ENCODE measurements at regions not wholly inside any gene's neighbourhood (a gene's known extent, or its start where the extent isn't known, plus 50 kb on each side); places are given as distances from the start of the nearest gene placed in this dataset.

DNA sequence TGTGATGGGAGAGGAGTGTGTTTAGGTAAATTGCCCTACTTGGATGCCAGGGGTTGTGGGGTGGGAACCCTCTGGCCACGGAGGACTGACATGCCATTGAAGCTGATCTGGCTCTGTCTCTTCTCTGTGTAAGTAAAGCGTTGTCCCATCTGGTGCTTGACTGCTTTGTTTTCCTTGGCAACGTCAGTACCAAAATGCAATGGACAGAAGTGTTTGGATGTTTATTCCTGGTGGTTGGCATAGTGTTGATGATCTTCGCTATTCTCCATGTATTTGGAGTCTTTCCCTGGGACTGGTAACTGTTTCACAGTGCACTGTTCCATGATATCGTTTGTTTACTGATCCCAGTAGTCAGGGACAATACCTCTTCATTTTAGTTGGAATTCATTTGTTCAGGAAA lies 130.5 kb upstream of the MCTP2 start:
- no peak for DNase-seq (ENCODE audit: low read depth in 2 of 2)

DNA sequence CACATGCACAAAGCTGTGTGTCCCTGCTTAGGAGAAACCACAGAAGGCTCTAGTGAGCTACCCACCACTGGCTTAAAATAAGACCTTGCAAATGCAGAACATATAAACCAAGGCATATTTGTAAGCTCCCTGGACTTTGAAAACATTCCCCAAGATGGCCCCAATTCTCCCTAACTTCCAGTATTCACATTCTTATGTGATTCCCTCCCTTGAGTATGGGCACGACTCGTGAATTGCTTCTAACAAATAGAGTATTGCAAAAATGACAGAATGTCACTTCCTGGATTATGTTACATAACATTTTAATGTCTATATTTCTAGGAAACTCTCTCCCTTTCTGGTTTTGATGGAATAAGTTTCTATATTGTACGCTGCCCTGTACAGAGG lies 131.8 kb upstream of the MCTP2 start:
- no peak for DNase-seq (ENCODE audit: low read depth in 2 of 2)

DNA sequence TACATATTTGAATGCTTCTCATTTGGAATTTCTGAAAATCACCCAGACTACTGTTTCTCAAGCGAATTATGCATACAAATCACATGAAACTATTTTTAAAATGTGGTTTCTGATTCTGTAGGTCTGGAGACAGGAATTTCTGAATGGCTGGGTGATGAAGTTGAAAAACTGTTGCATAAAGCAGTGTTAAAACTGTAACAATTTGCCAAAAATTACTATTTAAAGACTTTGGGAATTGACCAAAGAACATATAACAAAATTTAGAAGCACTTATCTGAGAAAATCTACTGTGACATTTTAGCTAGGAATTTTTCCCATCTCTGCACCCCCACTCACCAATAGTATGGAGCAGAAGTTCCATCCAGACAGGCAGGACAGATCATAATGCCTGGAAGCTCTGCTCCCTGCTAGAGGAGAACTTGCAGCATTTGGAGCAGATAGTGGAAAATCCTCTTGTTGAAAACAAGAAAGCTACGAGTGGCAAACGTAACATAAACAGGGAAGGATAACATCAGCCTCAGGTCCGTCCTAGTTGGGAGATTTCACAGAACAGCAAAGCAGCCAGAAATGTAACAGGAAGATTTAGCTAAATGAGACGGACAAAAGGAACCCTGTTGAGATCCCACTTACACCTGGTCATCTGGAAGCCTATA lies 132.3 kb upstream of the MCTP2 start:
- no peak for DNase-seq (ENCODE audit: low read depth in 2 of 2)

DNA sequence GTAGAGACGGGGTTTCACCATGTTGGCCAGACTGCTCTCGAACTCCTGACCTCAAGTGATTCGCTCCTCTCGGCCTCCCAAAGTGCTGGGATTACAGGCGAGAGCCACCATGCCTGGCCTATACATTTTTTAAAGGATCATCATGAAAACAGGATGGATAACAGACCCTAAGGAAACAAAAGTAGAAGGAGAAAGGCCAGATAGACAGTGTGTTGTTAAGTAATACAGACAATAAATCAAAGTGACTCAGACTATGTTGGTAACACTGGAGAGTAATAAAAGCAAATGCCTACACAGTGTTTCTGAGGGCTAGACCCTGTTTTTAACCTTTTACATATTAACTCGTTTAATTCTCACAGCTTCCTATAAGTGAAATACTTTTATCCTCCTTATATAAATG lies 133.8 kb upstream of the MCTP2 start:
- no peak for DNase-seq (ENCODE audit: low read depth in 2 of 2)

DNA sequence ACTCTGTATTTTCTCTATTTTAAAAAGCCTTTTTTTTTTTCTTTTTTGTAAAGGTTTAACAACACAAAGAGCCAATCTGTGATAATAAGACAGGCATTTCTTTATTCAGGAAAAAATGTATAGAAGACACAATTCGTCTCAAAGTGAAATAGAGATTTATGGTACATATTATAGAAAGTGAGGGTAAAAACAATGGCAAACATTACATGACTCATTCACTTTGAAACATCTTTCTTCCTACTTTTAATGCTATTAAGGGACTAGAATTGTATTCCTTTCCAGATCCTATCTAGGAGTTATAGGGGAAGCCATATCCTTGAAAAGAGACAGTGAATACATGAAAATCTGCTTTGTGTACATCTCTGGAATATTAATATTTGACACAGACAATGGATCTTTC lies 137.1 kb upstream of the MCTP2 start:
- no peak for DNase-seq (ENCODE audit: low read depth in 2 of 2)

DNA sequence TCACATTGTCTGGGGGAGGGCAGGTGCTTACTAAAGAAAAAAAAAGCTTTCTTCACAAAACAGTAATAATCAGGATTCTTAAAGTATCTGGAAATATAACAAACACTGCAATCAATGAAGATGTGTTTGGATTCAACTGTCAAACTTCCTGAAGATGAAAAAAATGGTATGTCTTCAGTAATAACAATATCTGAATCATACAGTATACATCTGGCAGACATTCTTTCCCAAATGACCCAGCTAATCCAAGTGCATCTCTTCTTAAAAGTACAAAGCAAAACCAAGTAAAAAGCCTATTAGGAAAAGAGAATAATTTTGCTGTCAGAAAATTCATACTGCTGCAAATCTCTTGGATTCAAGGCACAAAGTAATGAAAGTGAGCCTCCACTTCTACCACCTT lies 145.0 kb upstream of the MCTP2 start:
- no peak for DNase-seq (ENCODE audit: low read depth in 2 of 2)

DNA sequence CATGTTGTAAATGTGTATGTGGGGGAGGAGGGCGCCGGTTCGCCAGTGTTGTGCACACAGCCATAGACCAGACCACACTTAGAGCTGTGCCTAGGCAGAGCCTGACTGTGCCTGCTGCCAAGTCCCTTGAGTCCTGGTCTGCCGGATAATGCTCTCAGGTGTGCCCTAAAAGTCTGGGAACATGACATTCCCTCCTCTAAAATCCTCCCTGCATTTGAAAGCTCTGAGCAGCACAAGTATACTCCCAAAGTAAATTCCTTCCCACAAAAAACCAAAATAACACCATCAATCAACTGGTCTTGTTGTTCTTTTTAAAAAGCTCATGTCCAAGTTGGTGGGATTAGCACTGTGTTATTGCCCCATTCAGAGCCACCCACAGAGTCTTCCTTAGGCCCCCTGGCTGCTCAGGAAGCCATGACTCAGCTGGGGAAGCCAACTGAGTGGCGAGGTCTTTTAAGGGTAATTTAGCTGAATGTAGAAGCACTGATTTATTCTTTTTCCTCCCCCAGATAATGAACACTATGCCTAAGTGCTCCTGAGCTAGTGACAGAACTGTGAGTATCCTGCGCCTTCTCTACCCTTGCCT lies 147.8 kb upstream of the MCTP2 start:
- no peak for DNase-seq (ENCODE audit: low read depth in 2 of 2)

DNA sequence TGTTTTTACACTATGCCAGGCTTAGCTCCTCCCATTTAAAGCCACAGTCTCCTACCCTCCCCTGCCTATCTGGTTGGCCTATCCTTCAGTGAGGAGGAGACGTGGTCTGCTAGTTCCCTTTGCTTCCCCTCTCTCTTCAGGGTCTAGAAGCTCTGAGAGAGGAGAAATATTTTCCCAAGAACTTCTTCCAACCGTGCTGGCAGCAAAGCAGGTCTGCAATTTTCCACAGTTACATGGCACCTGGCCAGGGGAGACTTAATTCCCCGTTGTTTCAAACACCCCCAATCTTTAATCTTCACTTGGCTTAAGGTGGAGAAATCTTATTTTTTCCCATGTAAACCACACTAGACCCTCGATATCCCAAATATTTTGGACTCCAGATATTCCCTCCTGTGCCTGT lies 149.5 kb upstream of the MCTP2 start:
- DNase-seq (ENCODE audit: low read depth in 2 of 2): no peak

DNA sequence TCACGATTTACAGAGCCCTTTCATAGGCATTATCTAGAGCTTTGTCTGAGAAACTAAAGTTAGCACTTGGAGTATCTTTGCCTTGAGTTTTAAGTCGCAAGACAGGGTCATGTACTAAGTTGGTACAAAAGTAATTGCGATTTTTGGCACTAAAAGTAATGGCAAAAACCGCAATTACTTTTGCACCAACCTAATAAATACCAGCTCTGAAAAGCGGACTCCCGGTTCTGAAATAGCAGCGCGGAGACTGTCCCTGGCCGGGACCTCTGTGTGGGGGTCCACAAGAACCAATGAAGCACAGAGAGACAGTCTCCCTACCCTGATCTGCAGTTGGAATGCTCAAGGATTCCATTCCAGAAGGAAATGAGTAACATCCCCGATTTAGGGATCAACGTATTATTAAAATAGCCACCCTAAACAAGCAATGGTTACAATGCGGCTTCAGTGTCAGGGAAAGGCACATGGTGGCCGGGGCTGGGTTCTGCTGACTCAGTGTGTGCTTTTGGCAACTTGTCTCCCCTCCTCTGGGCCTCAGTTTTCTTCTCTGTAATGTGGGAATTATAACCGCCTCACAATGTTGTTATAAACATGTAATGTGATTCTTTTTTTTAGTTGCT lies 150.3 kb upstream of the MCTP2 start:
- DNase-seq (ENCODE audit: low read depth in 2 of 2): no peak

DNA sequence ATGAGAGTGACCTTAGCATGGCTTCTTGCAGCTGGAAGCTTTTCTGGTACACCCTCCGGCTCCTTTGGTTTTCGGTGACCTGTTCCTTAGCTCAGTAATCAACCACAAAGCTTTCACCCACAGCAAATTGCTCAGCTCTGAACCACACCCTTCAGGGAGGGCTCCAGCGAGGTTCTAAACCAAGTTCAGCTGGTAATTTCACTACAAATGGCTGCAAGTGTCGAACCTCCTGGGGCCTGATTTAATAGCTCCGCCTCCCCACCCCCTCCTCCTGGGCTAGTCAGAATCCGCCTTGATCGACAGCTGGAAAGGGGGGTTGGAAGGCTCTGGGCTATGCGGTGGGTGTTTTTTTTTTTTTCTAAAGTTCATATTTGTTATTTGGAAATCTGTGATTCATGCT lies 150.9 kb upstream of the MCTP2 start:
- DNase-seq (ENCODE audit: low read depth in 2 of 2): no peak

DNA sequence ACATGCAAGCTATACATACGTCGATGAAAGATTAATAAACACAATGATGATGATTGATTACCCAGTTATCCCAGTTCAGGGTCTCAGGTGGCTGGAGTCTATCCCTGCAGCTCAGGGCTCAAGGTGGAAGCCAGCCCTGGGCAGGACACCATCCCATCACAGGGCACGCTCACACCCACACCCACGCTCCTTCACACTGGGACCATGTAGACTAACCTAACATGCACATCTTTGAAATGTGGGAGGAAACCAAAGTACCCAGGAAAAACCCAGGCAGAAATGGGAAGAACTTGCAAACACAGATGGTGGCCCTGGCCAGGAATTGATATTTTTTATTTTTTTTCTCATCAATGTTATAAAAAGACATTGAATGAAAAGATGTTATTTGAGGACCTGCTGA lies 151.4 kb upstream of the MCTP2 start:
- DNase-seq (ENCODE audit: low read depth in 2 of 2): no peak

DNA sequence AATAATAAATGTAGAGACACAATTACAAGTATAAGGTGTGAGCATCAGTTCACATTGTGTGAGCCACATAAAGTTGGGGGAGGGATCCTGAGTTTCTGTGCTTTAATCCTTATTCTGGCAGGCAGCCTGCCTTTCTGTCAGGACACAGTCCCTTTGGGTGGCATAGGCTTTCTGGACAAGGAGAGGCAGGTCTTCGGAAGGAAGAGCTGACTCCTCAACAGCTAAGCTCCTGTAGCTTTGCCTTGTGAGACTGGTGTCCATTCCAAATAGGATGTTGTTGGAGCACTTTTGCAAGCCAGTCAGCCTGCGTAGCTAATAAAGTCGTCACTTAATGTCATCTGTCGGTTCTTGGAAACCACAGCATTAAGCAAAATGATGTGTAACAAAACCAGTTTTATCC lies 151.9 kb upstream of the MCTP2 start:
- DNase-seq (ENCODE audit: low read depth in 2 of 2): no peak

DNA sequence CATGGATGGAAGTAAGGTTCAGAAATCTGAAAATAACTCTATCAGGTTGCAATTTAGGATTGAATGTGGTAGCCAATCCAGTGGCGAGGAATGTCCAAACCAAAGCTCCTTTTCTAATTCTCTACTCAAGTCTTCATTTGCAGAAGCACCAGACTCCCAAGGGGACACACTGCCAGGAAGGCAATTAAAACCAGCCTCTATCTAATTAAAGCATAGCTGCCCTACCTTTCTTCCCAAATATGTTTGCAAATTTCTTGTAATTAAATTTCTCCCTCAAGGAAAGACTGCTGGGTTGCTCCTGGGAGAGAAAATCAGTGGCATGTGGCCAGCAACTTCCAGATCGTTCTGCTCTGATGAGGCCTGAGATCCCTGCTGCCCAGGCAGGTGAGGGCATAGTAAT lies 153.4 kb upstream of the MCTP2 start:
- no peak for DNase-seq (ENCODE audit: low read depth in 2 of 2)

DNA sequence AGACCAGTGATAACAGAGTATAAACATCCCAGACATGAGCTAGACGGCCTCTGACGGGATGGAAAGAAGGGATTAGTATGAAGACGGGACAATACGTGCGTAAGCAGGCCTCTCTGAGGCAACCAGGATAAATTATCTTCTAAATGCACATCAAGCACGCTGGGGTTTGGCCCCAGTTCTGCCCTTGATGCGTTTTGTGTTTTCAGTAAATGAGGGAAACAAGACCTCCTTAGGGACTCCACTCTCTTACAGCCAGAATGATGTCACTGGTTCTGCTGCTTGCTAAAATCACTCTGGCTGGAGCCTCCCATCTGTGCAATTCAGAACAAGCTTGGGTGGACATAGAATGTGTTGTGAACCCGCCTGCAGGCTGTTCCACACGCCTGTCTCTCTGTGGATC lies 156.0 kb upstream of the MCTP2 start:
- no peak for DNase-seq (ENCODE audit: low read depth in 2 of 2)

DNA sequence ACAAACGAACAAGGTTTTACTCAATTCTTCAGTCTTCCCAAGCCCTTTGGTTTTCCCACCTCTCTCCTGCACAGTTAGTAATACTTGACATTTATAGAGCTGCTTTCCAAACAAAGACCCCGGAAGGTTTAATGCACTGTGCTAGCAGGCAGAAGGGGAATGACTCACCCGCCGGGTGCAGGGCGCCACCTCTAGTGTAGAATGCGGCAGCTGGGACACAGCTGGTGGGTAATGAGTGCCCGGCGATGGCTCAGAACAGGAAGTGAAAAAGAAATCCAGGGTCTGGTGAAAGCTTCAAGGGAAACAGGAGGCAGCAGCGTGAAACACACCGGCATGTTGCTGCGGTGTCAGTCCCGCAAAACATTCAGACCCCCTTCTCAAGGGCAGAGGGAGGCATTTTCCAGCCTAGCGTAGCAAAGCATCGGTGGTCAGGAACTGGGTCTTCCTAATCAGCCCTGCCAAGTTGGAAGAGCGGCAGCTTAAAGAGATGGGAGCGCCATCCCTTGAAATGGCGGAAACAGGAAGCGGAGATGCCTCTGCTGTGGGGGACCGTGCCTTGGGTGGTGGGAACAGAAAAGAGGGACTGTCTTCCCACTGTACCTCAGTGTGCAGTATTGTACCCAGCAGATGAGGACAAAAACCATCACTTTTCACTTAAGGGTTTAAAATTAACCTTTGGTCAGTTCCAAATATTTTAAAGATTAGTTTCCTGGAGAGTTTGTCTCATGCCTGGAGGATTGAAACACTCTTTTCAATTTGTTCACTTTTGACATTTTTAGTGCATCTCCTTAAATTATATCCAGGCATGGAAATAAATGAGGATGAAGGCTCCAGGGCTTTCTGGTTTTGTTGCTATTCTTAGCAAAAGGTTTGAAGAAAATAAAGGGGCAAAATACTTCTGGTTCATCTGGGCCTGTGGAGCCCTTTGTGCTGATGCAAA lies 160.7 kb upstream of the MCTP2 start:
- no peak for DNase-seq (ENCODE audit: low read depth in 2 of 2)

DNA sequence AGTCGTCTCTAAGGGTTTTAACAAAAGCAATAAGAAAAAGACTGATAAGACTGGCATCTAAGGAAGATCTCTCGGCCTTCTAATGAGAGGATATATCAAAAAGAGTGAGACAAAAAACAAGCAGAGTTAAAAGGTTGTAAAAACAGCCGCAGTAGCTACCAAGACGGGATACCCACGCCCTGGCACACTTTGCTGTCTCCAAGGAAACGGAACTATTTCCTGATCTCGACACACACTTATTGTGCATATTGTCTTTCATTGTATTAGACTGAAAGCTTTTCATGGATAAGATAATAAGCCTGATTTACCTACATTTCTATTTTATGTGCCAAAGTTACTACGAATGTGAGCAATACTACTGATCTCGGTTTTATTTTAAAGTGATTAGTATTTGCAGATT lies 161.5 kb upstream of the MCTP2 start:
- DNase-seq (ENCODE audit: low read depth in 2 of 2): no peak

DNA sequence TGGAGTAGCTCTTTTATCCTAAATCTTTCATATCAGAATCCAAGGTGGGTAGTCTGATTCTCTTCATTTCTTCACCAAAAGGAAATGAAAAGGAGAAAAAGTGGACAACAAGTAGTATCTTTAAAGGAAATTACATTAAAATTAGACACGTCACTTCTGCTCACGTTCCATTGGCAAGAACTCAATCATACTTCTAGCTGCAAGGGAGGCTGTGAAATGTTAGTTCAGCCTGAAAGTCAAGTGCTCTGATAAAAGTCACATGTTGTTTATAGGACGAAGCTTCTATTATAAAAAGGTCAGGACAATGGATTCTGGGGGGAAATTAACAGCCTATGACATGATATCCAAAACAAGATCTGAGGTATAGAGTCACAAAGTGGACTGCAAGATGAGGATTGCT lies 164.6 kb upstream of the MCTP2 start:
- DNase-seq (ENCODE audit: low read depth in 2 of 2): no peak

DNA sequence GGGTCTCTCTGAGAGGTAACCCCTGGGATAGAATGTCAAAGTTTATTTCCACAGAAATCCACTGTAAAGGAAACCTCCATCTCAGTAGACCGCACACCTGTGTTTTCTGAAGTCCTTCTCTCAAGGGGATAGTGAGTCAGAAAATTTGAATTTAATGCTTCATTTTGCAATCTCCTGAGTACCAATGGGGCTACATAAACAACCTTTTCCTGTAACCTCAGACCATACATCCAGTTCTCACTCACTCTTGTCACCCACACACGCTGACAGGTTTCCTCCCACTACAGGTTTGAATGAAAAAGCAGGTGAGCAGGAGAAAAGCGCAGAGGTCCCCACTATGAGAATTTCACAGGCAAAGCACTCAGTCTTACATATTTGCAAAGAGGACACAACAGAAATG lies 165.3 kb upstream of the MCTP2 start:
- no peak for DNase-seq (ENCODE audit: low read depth in 2 of 2)

DNA sequence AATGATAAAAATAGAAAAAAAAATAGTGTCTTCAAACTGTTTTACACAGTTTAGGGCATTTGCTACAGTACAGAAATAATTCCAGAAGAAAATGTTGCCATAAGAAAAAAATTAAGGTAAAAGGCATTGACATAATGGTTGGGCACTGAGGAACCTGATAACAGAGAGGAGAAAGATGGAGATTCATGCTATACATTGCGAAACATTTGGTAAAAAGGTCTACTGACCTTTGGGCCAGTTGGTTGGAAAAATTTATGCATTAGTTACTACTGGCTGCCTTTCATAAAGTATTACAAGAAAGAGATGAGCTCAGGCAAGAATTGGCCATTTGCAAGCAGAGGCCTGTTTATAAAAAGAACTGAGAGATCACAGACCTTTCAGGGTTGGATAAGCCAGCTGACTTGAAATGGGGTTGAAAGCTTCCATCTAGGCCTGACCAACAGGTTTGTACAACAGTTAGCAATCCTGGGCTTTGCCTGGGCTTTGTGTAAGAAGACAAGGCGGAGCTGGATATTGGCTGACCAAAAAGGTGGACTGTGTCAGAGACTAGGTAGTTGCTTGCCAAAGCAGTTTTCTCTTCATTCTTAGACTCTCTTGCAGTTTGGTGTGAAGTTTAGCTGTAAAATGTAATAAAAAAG lies 166.6 kb upstream of the MCTP2 start:
- DNase-seq (ENCODE audit: low read depth in 2 of 2): no peak

DNA sequence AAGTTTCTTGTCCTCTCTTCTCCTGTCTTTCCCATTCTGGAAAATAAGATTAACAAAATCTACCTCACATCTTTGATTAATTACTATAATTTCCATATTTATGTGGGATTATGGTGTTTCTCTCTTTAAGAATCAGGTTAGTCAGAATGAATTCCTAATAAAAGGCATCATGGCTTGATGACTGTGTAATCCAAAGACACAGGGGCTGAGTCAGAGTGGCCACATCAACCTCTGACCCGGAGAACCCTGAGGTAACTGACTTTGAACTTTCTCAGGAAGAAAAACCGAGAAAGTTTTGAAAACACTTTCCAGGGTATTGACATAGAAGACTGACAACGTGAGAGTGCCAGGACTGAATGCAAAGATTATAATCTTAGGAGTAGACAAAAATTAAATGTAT lies 170.3 kb upstream of the MCTP2 start:
- no peak for DNase-seq (ENCODE audit: low read depth in 2 of 2)

DNA sequence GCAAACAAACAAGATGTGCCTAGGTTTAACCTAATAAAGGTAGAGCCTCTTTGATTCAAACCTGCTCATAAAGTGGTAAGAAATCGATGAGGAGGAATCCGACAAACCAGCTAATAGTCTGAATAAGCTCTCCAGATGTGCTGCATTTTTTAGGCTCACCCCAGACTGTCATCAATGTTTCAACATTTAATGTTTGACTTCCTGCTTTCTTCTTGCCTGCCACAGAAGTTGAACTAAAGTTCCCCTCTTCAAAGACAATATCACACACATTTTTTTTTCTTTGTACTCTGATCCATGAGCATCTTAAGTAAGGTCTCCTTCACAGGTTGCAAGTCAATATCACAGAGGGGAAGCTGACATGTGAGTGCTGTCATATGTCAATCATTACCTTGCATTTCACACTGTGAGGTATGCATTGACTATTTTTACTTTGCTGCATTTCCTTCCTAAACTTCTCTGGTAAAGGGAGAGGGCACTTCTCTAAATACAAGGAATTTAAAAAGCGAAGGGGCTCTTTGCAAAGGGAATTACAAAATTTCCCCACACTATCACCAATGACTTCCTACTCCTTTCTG lies 172.3 kb upstream of the MCTP2 start:
- no peak for DNase-seq (ENCODE audit: low read depth in 2 of 2)

DNA sequence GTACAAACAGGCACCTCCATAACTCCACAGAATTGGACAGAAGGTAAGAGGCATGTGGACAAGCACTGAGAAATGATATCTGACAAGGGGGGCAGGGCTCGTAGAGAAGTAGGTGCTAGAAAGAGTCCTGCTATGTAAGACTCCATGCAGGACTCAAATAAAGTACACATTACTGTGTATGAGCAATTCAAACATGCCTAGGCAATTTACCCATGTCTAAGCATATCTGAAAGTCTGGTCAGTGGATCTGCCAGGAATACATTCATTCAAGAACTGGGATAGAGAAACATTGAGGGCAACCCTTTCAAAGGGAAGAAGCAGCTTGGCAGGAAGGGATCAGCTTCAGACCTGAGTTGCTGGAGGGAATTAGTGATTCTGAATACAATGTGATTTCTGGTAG lies 174.1 kb upstream of the MCTP2 start:
- DNase-seq (ENCODE audit: low read depth in 2 of 2): no peak

Measured in stimulated activated CD8-positive, alpha-beta memory T cell treated with anti-CD3 and anti-CD28 coated beads, Interleukin-15, amount 100 ng/mL, for 4 hours (primary cell).